Medulla oblongata (tissue), 1 donor: ENCODE measurements at regions not wholly inside any gene's neighbourhood (a gene's known extent, or its start where the extent isn't known, plus 50 kb on each side); places are given as distances from the start of the nearest gene placed in this dataset.
"Not testable (repeated sequence)": the region's sequence is repeated elsewhere in the genome, so short reads cannot be mapped to it uniquely, and the experiment has no call there.

Experiments
- DNase-seq: peaks from one replicate; pipeline ENCODE4 v3.0.0-alpha.2; 2015; ENCODE audit errors: extremely low spot score

DNA sequence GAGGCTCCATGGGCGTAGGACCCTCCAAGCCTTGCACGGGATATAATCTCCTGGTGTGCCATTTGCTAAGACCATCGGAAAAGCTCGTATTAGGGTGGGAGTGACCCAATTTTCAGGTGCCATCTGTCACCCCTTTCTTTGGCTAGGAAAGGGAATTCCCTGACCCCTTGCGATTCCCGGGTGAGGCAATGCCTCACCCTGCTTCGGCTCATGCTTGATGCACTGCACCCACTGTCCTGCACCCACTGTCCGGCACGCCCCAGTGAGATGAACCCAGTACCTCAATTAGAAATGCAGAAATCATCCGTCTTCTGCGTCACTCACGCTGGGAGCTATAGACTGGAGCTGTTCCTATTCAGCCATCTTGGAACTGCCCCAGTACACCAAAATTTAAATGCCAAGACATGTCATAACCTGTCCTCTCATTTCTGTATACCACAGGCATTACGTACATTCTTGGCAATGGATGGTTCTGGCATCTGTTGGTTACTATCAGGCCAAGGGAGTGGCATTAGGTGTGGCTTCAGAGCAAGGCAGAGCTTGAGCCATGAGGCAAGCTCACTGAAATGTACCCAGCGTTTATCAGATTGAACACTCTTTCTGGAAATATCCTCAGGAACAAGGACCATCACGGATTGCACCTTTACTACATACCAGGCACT, 95.4 kb upstream of the GALNT18 start:
- DNase-seq, result no peak

DNA sequence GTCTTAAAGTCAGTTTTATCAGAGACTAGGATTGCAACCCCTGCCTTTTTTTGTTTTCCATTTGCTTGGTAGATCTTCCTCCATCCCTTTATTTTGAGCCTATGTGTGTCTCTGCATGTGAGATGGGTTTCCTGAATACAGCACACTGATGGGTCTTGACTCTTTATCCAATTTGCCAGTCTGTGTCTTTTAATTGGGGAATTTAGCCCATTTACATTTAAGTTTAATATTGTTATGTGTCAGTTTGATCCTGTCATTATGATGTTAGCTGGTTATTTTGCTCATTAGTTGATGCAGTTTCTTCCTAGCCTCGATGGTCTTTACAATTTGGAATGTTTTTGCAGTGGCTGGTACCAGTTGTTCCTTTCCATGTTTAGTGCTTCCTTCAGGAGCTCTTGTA, 93.3 kb upstream of the GALNT18 start:
- not testable (repeated sequence) for DNase-seq

DNA sequence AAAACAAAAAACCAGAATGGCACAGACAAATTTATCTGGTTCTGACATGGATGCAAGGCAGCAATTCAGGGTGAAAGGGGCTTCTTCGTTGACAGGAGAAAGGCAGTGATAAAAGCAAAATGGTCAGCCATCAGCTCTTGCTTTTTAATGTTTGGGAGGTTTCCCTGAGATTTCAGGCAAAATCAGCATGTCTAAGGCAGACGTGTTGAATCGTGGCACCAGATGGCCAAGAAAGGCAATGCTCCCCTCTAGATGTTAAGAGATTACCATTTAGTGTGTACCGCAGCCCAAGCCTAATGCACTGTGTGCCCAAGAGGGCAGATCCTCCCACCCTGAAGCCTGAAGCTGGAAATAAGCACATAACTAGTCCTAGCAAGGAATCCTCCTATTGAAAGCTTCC, 88.8 kb upstream of the GALNT18 start:
- DNase-seq, result no peak

DNA sequence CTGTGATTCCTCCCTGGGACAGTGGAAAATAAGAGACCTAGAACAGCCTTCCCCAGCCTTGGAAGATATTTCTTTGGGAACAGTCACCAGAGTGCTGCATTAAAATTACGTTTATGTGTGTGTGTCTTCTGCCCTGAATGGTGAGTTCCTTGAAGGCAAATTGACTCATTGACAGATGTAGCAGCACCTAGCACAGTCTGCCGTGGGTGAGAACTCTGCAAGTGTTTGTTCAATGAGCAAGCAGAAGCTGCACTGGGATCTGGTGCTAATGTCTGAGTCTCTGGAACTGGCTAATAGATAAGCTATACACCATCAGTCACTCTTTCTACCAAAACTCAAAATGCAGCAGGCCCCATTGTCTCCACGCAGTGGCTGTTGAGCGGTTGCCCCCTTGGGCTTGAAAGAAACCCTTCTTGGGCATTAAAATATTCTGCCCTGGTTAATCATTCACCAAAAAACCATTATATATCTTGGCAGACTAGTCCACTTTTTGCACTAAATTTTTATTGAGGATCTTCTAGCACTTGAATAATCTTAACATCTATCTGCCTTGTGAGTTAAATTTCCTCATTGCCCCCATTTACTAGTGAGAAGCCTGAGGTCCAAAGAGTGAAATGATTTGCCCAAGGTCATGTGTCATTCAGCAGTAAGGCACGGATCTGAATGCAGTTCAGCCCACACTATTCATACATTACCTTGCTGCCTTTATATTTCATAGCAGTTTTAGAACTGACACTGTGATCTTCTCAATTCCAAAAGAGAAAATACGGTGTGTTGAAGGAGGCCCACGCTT, 87.8 kb upstream of the GALNT18 start:
- no peak for DNase-seq

DNA sequence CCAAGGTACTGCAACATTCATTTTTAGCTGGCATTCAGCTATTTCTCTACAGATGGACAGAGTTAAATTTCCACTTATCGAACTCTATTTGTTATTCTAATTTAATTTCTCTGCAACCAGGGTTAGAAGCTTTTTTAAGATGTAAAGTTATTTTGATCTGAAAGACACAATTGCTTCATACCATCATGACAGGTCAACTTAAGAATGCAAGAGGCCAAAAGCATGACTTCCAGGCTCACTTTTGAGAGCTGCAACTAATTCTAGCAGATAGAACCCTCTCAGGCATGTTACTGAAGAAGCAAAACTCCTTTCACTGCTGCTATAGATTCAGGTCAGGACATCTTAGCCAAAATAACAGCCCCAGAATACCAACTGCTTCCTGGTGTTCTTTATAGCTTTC, 86.5 kb upstream of the GALNT18 start:
- DNase-seq, result no peak

DNA sequence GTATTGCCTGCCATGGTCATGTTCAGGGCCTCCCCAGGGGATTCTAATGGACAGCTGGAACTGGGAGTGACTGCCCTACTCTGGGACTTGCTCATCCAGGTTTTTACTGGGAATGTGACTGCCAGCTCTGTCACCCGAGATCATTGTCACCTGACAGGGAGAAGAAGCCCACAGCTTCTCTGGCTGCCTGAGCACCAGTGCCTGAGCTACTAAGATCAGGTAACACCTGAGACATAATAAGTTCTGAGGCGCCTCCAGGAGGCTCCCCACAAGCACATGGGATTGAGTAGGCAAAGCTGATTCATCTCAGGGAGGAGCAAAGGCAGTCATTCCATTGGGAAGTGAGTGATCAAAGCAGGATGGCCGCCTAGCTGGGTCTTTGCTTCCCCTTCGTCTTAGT, 84.2 kb upstream of the GALNT18 start:
- no peak for DNase-seq

DNA sequence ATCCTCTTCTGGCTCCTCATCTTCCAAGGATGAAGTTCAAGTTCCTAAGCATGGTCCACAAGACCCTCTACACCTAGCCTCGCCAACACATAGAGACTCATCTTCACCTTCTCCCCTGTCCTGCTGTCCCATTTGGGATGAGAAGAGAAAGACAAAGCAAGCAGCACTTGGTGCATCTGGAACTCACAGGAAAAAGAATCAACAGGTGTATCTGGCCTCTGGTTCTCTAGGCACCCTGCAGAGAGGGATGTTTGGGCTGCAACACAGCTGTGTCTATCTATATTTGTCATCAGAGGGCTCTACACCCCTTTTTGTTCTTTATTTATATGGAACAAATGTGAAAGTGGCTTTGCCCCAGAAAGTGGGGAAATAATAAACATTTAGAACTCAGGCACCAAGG, 82.1 kb upstream of the GALNT18 start:
- DNase-seq, result no peak

DNA sequence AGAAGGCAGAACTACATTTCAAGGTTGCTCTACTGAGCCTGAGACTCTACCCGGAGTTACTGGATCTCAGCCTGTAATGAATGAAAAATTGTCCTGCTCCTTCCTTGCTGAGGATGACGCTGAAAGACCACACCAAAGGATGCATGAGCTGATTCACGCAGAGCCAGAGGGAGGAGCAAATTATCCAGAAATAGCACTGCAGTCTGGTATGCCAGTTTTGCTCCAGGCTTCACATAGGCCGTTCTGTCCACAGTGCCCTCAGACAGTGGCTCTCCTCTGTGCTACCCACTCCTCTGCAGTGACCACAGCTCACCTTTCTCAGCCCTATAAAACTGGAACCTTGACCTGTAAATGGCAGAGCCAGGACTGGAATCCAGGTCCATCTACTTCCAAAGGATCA, 79.3 kb upstream of the GALNT18 start:
- no peak for DNase-seq

DNA sequence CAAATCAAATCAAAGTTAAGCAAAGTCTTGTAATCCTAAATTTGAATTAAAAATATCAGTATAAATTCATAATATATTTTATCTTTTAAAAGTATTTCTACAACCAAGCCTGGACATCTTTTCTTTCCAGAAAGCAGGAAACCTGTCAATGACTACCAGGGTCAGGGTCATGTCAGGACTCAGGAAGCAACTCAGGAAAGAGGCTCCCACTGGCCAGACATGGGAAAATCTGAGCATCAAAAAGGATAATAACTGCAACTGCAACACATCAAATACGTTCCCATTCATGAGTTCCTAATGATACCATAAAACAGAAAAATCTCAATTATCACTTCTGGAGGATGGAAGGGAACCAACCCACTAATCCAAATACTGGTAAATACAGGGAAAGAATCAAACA, 76.0 kb upstream of the GALNT18 start:
- no peak for DNase-seq

DNA sequence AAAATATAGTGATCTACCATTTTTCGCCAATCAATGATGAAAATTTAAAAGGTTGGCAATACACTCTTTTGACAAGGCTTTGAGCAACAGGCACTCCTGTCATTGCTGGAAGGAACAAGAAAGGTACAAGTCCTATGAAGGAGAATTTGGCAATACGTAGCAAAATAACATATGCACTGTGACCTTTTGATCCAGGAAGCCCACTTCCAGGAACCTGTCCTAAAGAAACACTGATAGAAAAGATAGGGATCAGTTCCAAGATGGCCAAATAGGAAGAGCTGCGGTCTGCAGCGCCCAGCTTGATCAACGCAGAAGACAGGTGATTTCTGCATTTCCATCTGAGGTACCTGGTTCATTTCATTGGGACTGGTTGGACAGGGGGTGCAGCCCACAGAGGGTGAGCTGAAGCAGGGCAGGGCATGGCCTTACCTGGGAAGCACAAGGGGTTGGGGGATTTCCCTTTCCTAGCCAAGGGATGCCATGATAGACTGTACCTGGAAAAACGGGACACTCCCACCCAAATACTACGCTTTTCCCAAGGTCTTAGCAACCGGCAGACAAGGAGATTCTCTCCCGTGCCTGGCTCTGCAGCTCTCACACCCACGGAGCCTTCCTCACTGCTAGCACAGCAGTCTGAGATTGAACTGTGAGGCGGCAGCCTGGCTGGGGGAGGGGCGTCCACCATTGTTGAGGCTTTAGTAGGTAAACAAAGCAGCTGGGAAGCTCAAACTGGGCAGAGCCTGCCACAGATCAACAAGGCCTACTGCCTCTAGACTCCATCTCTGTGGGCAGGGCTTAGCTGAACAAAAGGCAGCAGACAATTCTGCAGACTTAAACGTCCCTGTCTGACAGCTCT, 69.7 kb upstream of the GALNT18 start:
- DNase-seq, result no peak

DNA sequence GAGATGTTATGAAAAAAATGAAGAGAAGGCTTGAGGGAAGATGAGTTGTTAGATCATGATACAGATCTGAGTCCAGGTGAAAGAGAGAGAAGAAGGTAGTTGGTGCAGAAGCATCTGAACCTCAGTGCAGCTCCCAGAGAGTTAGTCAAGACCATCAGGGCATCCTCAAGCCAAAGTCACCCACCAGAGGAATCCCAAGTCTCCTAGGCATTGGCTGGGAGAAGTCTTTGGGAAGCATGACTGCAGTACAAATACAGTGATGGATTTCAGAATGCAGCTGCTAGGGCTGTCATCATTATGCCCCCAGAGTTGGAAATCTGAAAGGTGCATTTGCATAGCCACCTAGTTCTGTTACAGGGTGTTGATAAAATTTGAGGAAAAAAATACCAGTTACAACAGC, 59.7 kb upstream of the GALNT18 start:
- DNase-seq, result no peak

DNA sequence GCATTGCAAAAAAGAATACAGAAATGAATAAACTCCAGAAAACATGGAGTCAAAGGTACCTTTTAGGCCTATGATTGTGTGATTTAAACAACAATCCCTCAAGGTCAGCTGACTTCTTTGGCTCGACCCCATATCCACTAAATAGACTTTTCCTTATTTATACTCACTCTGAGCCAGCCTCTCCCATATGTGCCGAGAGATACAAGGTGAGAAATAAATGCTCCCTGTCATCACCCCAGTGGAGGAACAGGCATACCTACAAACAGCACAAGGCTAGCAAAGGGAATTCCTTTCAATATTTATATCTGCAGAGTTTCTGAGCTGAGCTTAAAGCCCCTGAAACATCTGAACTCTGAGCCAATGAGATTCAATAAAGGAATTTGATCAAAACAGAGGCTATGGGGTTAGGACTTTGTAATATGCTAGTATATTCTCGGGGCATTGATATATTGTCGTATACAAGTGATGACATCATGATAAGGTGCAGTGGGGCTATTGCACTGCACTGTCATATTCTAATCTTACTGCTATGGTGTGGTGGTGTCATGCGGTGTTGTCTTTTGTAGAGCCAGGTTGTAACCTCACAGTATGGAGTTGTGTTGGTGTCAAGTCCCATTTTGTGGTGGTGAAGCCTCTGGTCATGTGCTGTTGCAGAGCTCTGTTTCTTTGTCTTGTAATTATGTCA, 56.0 kb upstream of the GALNT18 start:
- DNase-seq, result no peak

DNA sequence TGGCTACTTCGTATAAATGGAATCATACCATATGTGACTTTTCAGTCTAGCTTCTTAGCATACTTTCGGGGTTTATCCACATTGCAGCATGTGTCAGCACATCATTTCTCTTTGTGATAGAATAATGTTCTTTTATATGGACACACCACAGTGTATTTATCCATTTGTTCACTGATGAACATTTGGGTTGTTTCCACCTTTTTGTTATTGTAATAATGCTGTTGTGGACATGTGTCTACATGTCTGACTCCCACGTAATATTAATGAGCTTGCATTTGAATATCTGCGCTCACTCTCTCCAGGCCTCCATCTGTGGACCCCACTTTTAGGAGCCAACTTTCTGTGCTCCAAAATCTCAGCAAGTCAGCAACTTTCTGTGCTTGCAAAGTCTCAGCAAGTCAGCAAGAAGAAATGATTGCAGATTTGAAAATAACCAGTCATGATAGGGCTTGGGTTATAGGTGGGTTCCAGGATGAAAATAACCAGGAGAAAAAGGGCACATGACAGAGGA, 53.9 kb upstream of the GALNT18 start:
- DNase-seq, result no peak

DNA sequence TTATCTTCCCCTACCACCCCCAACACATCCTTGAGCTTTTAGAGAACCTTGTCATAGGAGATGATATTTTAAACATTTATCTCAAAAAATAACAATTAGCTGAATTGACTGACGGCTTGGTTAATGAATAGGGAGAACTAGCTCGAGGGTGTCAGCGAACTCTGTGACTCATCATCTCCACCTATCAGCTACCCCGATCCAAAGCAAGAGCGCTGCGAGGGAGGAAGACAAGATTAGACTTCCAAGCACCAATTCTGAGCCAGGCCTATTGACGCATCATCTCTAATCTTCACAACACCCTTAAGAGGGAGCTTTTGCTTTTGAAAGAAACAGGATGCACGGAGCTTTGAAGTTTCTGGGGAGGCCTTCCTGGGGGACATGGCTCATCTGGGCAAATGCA, 51.0 kb upstream of the GALNT18 start:
- DNase-seq, result no peak

DNA sequence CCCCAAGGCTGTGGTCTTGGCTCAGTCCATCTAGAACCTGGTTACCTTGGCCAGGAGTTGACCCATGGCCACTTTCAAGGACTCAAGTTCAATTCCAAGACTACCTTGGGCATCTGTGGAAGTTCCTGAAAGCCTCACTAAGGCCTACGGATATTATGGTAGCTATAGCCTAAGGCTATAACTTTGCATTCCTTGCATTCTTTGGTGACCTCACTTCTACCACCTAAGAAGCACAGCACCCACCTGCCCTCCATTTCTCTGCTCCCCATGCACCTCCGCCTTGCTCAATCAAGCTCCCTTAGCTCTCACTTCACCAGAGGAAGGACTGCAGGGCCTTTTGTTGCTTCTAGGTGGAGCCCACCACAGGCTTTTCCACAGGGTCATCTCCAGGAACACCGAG, 50.3 kb upstream of the GALNT18 start:
- DNase-seq, result no peak
